HepG2 (cell line): ENCODE measurements at regions not wholly inside any gene's neighbourhood (a gene's known extent, or its start where the extent isn't known, plus 50 kb on each side); places are given as distances from the start of the nearest gene placed in this dataset.

Experiments
- ATAC-seq: fragments of 200-7000 bp; cut with Tn5 transposase; 3 replicates; pipeline ENCODE4 v1.9.1; 2020; ENCODE audit warnings: mild to moderate bottlenecking, moderate library complexity
- BruUV-seq: library from RNA; stranded (reverse); fragments of 400-500 nt; replicated peaks from 2 replicates; lab custom pipeline; 2021; lab: Mats Ljungman, UMichigan
- CTCF ChIA-PET: fragments of 300-600 bp; formaldehyde crosslinking; extraction: SDS; loops from one replicate; lab custom pipeline; 2021; ENCODE audit warnings: low total read pairs, inconsistent platforms, low intra/inter-chr PET ratio; lab: Yijun Ruan, JAX
- POLR2A ChIA-PET: fragments of 350-600 bp; sonication (Branson Sonifier 250); formaldehyde crosslinking; loops from one replicate; lab custom pipeline; 2020; ENCODE audit warnings: antibody characterized with exemption, inconsistent platforms; lab: Yijun Ruan, JAX
- DNase-seq: peaks from one replicate; pipeline ENCODE4 v3.0.0-alpha.2; 2015; ENCODE audit warnings: low spot score
- FAIRE-seq: peaks from 3 replicates; lab custom pipeline; 2011; peaks lifted over from hg19 to GRCh38; lab: Jason Lieb, UNC
- H2AFZ ChIP-seq: one replicate; pipeline ENCODE4 v1.6.1; 2011; ENCODE audit warnings: low read length, inconsistent platforms
- H3K27ac ChIP-seq: fragments of 300-600 bp; 3 replicates; pipeline ENCODE4 v1.8.0; 2011; ENCODE audit warnings: mixed run types, mild to moderate bottlenecking, mixed read lengths, low read length, inconsistent platforms; ENCODE audit not compliant: insufficient read depth; ENCODE audit errors: extremely low read length
- H3K27me3 ChIP-seq, 2 experiments: fragments of 200-600 bp in 1 of 2; 2 replicates in 1 of 2; 3 replicates in 1 of 2; pipeline versions ENCODE4 v1.6.0 to v1.8.0; 2011; ENCODE audit warnings: low read length in 2 of 2, mild to moderate bottlenecking in 2 of 2, moderate library complexity in 2 of 2, inconsistent platforms in 1 of 2; ENCODE audit not compliant: insufficient read depth in 2 of 2, control insufficient read depth in 1 of 2
- H3K36me3 ChIP-seq, 2 experiments: fragments of 200-600 bp in 1 of 2; replicated peaks in 1 of 2; 2 replicates in 1 of 2; 3 replicates in 1 of 2; pipeline versions ENCODE4 v1.5.1 to v1.8.0; 2011; ENCODE audit warnings: low read length in 2 of 2, inconsistent platforms in 1 of 2; ENCODE audit not compliant: insufficient read depth in 2 of 2, control insufficient read depth in 1 of 2
- H3K4me1 ChIP-seq: 2 replicates; pipeline ENCODE4 v1.5.1; 2012; ENCODE audit warnings: low read length, inconsistent platforms; ENCODE audit not compliant: insufficient read depth
- H3K4me2 ChIP-seq: 2 replicates; pipeline ENCODE4 v1.6.0; 2011; ENCODE audit warnings: low read depth, low read length, inconsistent platforms
- H3K4me3 ChIP-seq, 3 experiments: fragments of 200-600 bp in 1 of 3; sonication (generic), shearing (Covaris generic) in 1 of 3; replicated peaks in 1 of 3; 2 replicates each; pipeline ENCODE4 v1.5.1; 2011 to 2016; ENCODE audit warnings: low read length in 3 of 3, inconsistent platforms in 2 of 3, low read depth in 2 of 3, mild to moderate bottlenecking in 2 of 3, control low read depth in 1 of 3, mixed read lengths in 1 of 3; ENCODE audit not compliant: insufficient read depth in 1 of 3
- H3K79me2 ChIP-seq: one replicate; pipeline ENCODE4 v1.6.1; 2011; ENCODE audit warnings: low read length, inconsistent platforms; ENCODE audit not compliant: insufficient read depth
- H3K9ac ChIP-seq: 2 replicates; pipeline ENCODE4 v1.6.0; 2011; ENCODE audit warnings: mild to moderate bottlenecking, low read depth, low read length, inconsistent platforms; ENCODE audit not compliant: insufficient read depth
- H3K9me3 ChIP-seq: 2 replicates; pipeline ENCODE4 v1.5.1; 2012; ENCODE audit warnings: mild to moderate bottlenecking, low read length
- H4K20me1 ChIP-seq: 2 replicates; pipeline ENCODE4 v1.6.0; 2011; ENCODE audit warnings: inconsistent platforms, mild to moderate bottlenecking, low read length, moderate library complexity; ENCODE audit not compliant: insufficient read depth
- ATF6 ChIP-seq: sonication (generic); formaldehyde crosslinking; conservative IDR thresholded peaks from 2 replicates; pipeline ENCODE4 v1.4.0; 2020; ENCODE audit warnings: missing genetic modification reagents
- HDAC1 ChIP-seq: sonication (generic); formaldehyde crosslinking; IDR thresholded peaks from 2 replicates; pipeline ENCODE4 v1.5.1; 2020; ENCODE audit warnings: mild to moderate bottlenecking, missing genetic modification reagents
- RXRB ChIP-seq: IDR thresholded peaks from 2 replicates; pipeline ENCODE4 v1.6.1; 2016; ENCODE audit warnings: borderline replicate concordance, missing genetic modification reagents, missing compliant biosample characterization
- TMF1 ChIP-seq: sonication (generic); formaldehyde crosslinking; IDR thresholded peaks from 2 replicates; pipeline ENCODE4 v1.8.1; 2022; ENCODE audit warnings: low read depth, missing genetic modification reagents
- ZNF33A ChIP-seq: sonication (generic); formaldehyde crosslinking; IDR thresholded peaks from 2 replicates; pipeline ENCODE4 v1.5.1; 2020; ENCODE audit warnings: missing genetic modification reagents, mild to moderate bottlenecking, moderate library complexity, borderline replicate concordance
- ZNF660 ChIP-seq: sonication (generic); formaldehyde crosslinking; IDR thresholded peaks from 2 replicates; pipeline ENCODE4 v1.5.1; 2020; ENCODE audit warnings: mild to moderate bottlenecking, low read depth, missing genetic modification reagents, borderline replicate concordance
- WGBS: methylation state at CpG from one replicate; pipeline ENCODE4 v1.1.6; 2017; ENCODE audit warnings: low lambda C conversion rate; 5-methylcytosine and 5-hydroxymethylcytosine counted together
- in situ Hi-C: cut with HindIII; loops from 2 replicates; pipeline ENCODE4 v1.10.0; 2017; ENCODE audit warnings: low pct_unique_long_range_greater_than_20kb; ENCODE audit not compliant: extremely low pct_ligation_motif_present
- intact Hi-C: fragments of 100-400 bp; cut with micrococcal nuclease; formaldehyde crosslinking; loops from one replicate; pipeline ENCODE4 v1.10.0; 2022; ENCODE audit not compliant: unreplicated experiment
- TF ChIP-seq, protein P1 (sequence below): sonication (generic); formaldehyde crosslinking; IDR thresholded peaks from 2 replicates; pipeline ENCODE4 v1.4.0; 2020; ENCODE audit warnings: mild to moderate bottlenecking, missing genetic modification reagents
- TF ChIP-seq, protein P2 (sequence below): sonication (generic); formaldehyde crosslinking; IDR thresholded peaks from 2 replicates; pipeline ENCODE4 v1.5.0; 2020; ENCODE audit warnings: missing genetic modification reagents

DNA sequence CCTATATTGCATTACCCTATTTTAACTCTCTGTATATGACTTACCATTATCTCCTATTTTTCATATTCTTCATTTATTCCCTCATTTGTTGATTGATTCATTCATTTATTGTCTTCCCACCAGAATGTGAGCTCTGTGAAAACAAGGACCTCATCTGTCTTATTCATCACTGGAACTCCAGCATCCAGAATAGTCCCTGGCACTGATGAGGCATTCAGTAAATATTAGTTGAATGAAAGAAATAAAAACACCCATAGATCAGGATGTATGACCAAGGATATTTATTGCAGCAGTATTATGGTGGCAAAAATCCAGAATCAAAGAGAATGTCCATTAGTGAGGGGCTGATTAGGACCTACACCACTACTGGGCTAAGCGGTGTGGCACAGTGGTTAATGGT lies 164.9 kb downstream of the SPRY1 start:
- ATAC-seq = no peak
- H3K27ac ChIP-seq = no peak overlapping the region
- 0% methylated on average over 1 of the region's 1 CpG for WGBS

More for the DNA sequence above, 164.9 kb downstream of the SPRY1 start:
- TF ChIP-seq ATF6 (CRISPR knock-in tag) (no peak), ZNF33A (CRISPR knock-in tag) (no peak), HDAC1 (no peak), TMF1 (no peak), ZNF660 (CRISPR knock-in tag) (no peak), RXRB (CRISPR knock-in tag) (no peak)
- TF ChIP-seq, protein P1, sequence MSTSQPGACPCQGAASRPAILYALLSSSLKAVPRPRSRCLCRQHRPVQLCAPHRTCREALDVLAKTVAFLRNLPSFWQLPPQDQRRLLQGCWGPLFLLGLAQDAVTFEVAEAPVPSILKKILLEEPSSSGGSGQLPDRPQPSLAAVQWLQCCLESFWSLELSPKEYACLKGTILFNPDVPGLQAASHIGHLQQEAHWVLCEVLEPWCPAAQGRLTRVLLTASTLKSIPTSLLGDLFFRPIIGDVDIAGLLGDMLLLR (CRISPR knock-in tag) = no peak
- TF ChIP-seq, protein P2, sequence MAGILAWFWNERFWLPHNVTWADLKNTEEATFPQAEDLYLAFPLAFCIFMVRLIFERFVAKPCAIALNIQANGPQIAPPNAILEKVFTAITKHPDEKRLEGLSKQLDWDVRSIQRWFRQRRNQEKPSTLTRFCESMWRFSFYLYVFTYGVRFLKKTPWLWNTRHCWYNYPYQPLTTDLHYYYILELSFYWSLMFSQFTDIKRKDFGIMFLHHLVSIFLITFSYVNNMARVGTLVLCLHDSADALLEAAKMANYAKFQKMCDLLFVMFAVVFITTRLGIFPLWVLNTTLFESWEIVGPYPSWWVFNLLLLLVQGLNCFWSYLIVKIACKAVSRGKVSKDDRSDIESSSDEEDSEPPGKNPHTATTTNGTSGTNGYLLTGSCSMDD (CRISPR knock-in tag) = no peak
- Histone ChIP-seq H3K9me3 (no peaks in the 10 kb centered on the region), H3K36me3 (no peaks in the 10 kb centered on the region), H4K20me1 (no peaks in the 10 kb centered on the region), H3K4me1 (peaks cover 68% of the 10 kb centered on the region), H3K79me2 (no peaks in the 10 kb centered on the region), H3K4me3 (no peak overlapping the region), H2AFZ (no peak overlapping the region), H3K9ac (no peak overlapping the region), H3K4me2 (no peak overlapping the region), H3K27me3 (no peaks in the 10 kb centered on the region)
- POLR2A ChIA-PET = no interaction called here
- DNase-seq (no peak), FAIRE-seq (no peak)
- no TSS peak for BruUV-seq
- intact Hi-C loops (loop anchor here (10.0 kb wide), 1 partner anchor 553 kb away; no protein-coding TSS in a partner anchor), in situ Hi-C loops (loop anchor here (5.0 to 25.0 kb wide), 3 partner anchors 101 to 551 kb away; partner anchors contain the start of gene SPRY1)
- CTCF ChIA-PET = no interaction called here
